PFSK-1 (cell line): ENCODE measurements at regions not wholly inside any gene's neighbourhood (a gene's known extent, or its start where the extent isn't known, plus 50 kb on each side); places are given as distances from the start of the nearest gene placed in this dataset.

Source experiments
- FOXP2 ChIP-seq: optimal IDR thresholded peaks from 2 replicates; pipeline ENCODE3; 2011; ENCODE audit warnings: borderline replicate concordance, control low read depth, inconsistent platforms; ENCODE audit not compliant: insufficient read depth; ENCODE audit errors: extremely low read length, extremely low read depth
- POLR2AphosphoS5 ChIP-seq: IDR thresholded peaks from 2 replicates; pipeline ENCODE4 v1.6.1; 2012; ENCODE audit warnings: low read depth, mild to moderate bottlenecking, control low read depth, low read length, moderate library complexity
- SIN3A ChIP-seq: IDR thresholded peaks from 2 replicates; pipeline ENCODE4 v1.6.1; 2012; ENCODE audit warnings: mild to moderate bottlenecking, low read length, moderate library complexity, borderline replicate concordance; ENCODE audit not compliant: insufficient read depth
- TAF1 ChIP-seq: IDR thresholded peaks from 2 replicates; pipeline ENCODE4 v1.6.1; 2012; ENCODE audit warnings: low read length, control low read depth, borderline replicate concordance; ENCODE audit not compliant: insufficient read depth
- TF ChIP-seq, protein P1 (sequence below), 2 experiments: IDR thresholded peaks; 2 replicates each; pipeline versions ENCODE4 v1.6.1 to v1.8.0; 2011 to 2012; ENCODE audit warnings: low read depth in 2 of 2, low read length in 2 of 2, control low read depth in 1 of 2, inconsistent platforms in 1 of 2, mild to moderate bottlenecking in 1 of 2, moderate library complexity in 1 of 2; ENCODE audit not compliant: insufficient read depth in 1 of 2

DNA sequence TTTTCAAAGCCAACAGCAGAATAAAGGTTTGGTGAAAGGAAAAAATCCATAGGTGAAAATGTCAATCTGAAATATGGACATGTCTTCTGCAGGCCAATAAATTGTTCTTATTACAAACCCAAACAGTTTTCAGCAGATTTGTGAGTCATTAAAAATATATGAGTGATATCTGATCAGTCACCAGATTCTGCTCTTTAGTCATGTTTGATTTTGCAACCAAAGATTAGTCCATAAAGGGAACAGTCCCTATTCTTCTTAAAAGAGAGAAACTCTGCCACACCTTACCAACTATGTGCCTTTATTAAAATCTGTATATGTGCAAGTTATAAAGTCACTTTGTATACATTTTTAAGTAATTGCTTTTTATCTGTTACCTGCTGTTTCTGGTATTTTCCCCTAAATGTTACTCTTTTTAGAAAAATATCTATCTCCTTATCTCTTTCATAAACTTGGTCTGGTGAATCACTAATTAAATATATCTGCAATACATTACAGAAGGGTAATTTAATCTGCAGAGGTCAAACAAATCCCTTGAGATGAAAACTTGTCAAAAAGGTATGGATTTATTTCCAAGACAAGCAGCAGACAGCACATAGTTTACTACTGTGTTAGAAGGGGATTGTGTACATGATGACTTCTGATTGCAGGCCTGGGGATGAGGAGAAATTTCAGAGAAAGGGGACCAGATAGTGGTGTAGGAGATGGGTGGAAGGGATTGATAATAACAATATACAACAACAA lies 322.9 kb upstream of the NWD2 start:
- no peak for TF ChIP-seq POLR2AphosphoS5
- TF ChIP-seq SIN3A: no peak
- TF ChIP-seq FOXP2: no peak
- TF ChIP-seq TAF1: no peak
- TF ChIP-seq, protein P1, sequence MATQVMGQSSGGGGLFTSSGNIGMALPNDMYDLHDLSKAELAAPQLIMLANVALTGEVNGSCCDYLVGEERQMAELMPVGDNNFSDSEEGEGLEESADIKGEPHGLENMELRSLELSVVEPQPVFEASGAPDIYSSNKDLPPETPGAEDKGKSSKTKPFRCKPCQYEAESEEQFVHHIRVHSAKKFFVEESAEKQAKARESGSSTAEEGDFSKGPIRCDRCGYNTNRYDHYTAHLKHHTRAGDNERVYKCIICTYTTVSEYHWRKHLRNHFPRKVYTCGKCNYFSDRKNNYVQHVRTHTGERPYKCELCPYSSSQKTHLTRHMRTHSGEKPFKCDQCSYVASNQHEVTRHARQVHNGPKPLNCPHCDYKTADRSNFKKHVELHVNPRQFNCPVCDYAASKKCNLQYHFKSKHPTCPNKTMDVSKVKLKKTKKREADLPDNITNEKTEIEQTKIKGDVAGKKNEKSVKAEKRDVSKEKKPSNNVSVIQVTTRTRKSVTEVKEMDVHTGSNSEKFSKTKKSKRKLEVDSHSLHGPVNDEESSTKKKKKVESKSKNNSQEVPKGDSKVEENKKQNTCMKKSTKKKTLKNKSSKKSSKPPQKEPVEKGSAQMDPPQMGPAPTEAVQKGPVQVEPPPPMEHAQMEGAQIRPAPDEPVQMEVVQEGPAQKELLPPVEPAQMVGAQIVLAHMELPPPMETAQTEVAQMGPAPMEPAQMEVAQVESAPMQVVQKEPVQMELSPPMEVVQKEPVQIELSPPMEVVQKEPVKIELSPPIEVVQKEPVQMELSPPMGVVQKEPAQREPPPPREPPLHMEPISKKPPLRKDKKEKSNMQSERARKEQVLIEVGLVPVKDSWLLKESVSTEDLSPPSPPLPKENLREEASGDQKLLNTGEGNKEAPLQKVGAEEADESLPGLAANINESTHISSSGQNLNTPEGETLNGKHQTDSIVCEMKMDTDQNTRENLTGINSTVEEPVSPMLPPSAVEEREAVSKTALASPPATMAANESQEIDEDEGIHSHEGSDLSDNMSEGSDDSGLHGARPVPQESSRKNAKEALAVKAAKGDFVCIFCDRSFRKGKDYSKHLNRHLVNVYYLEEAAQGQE (IDR thresholded peaks at IDR 0.05; ENCODE audit: insufficient read depth in 1 of 2, low read depth in 2 of 2, low read length in 2 of 2): no peak
